SK-MEL-5 (cell line): ENCODE measurements at regions not wholly inside any gene's neighbourhood (a gene's known extent, or its start where the extent isn't known, plus 50 kb on each side); places are given as distances from the start of the nearest gene placed in this dataset.
"Not testable (repeated sequence)": the region's sequence is repeated elsewhere in the genome, so short reads cannot be mapped to it uniquely, and the experiment has no call there.

Experiments used
- DNase-seq: peaks from one replicate; pipeline ENCODE4 v3.0.0-alpha.2; 2016; ENCODE audit warnings: low read depth, low spot score
- in situ Hi-C: cut with HindIII; loops from 2 replicates; pipeline ENCODE4 v1.10.0; 2016; ENCODE audit warnings: low sequenced_read_pairs, high pct_unique_total_duplicates, low pct_unique_long_range_greater_than_20kb

DNA sequence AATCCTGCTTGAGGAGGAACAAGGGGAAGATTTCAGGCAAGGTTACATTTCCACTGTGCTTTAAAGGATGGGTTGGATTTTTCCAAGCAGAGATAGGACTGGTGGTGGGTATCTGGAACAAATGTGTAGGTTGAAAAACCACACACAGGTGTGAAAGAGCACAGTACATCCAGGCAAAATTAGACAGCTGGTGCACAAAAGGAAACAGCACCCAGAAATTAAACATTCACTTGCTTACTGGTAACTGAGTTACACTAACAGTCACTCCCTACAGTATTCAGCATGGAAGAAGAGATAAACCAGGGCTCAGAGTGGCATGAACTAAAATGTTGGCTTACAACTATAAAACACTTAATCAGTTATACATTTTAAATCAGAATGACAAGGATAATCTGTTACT is 81.5 kb upstream of the RASEF start:
- in situ Hi-C loops: no loop called here
- DNase-seq: no peak

DNA sequence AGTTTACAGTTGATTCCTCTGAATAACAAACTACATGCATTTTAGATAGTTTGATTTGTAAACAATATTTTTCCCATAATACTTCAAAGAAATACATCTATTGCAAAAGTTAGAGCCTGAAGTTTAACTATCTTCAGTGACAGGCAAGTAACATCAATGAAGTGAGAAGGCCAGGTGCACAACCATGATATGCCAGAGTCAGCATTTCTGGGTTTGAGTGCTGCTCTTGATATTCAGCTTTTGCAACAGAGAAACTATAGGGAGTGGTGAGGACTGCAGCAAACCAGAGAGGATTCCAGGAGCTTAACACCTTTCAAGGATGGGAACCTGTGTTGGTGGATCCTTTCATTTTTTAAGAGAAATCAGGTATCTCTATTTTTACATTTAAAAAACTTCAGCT is 79.4 kb upstream of the RASEF start:
- DNase-seq: no peak
- in situ Hi-C loops: no loop called here

DNA sequence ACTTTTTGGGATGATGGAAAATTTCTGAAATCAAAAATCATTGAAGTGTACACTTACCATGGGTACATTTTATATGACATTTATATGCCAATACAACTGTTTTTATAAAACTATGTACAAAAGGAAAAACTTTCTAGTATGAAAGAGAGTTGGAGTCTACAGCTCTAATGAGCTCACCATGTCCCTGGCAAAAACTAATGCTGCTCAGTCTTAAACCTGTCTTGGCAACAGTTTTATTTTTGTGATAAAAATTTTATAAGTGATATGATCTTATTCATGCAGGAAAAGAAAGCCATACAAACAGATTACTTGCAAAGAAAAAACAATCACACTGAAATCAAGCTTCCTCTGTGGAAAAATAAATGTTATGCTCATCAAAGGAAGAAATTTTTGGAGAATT is 78.9 kb upstream of the RASEF start:
- in situ Hi-C loops: no loop called here
- DNase-seq: no peak

DNA sequence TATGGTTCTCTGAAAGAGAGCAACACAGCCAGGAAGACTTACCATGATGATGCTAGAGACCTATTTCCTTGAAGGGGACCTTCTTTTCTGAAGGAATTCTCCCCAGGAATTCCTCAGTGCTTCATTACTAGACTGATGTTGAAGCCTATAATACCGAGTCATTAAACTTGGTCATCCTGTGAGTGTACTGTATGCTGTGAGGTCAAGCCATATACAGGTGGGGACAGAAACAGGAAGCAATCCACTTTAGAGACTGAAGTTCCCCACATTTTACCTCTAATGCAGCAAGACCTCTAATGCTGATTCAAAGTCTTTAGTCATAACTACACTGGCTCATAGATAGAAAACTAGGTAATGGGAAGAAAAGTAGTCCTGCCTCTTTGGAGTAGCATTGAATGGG is 77.1 kb upstream of the RASEF start:
- DNase-seq: no peak

DNA sequence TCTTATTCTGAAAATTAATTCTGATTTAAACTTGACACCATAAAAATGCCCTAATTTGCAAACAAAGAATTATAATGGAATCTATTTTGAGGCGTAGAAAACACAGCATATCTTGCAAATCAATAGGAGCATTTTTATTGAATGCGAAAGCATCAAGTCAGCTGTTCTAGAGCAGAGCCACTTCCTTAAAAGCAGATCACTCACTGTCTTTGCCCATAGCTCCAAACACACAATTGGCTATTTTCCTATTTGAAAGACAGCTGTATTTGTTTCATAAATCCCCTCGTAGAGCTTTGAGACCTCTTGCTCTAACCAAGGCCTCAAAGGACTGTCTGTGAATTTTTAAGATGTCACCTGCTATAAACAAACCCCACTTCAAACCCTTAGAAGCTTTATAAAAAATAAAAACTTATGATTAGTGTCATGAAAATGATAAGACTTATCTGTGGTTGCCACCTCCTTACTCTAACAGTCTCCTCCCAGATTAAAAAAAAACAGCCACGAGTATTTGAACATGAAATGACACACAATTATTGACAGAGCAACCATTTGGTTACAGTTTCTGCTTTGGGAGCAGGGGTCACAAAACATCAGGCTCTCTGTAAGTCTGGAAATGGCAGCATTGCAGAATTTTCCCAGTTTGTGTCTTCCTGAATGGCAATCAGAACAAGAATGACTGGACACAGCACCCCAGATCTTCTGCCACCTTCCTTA is 75.6 kb upstream of the RASEF start:
- peak; percentile 79 for DNase-seq
- in situ Hi-C loops: no loop called here

More for the DNA sequence above, 77.1 kb upstream of the RASEF start:
- in situ Hi-C loops: no loop called here

DNA sequence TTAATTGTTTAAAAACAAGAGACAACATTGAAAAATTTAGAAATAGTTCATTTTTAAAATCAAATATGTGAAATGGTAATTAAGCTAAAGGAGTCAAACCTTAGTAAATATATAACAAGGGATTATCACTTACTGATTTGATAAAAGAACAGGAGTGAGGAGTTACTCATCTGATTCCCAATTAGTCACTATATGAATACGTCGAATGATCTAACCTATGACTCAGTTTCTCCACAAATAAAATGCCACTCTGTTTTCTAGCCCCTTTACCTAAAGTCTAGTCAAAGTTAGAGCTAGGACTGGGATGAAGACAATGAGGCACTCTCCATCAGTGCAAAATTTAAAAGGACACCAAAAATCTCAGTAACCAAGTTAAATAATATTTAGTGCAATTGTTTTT is 70.4 kb upstream of the RASEF start:
- in situ Hi-C loops: no loop called here
- DNase-seq: no peak

DNA sequence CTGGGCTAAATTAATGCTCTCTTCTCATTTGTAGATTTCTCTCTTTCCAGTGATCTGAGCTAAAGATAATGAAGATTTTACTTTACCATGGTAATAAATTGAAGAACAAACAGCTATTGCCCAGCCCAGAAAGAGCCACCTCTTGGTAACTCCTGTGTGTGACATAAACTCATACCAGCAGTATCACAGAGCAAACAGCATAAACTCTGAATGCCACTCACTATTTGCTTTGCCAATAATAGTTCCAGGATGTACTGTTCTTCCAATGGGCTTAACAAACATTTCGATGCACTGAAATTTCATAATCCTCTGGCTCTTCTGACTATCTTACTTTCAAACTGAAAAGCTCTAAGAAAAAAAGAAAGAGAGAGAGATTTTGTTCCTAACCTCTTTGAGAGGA is 69.8 kb upstream of the RASEF start:
- no peak for DNase-seq
- in situ Hi-C loops: no loop called here

DNA sequence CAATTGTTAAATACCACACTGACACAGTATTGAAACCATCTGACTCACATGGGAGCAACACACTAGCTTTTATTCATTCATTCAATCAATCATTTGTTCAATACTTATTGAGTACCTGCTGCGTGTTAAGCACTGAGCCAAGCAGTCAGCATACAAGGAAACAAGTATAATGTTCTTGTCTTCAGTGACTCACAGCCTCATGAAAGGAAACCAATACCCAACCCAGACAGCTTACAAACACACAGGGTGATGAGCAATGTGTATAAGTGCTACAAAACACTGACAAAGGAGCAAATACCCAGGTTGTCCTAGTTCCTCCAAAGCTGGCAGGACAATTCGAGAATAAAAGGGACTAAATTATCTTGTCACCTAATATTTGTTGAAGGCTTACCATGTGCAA is 67.6 kb upstream of the RASEF start:
- DNase-seq: peak; percentile 85
- in situ Hi-C loops: no loop called here

DNA sequence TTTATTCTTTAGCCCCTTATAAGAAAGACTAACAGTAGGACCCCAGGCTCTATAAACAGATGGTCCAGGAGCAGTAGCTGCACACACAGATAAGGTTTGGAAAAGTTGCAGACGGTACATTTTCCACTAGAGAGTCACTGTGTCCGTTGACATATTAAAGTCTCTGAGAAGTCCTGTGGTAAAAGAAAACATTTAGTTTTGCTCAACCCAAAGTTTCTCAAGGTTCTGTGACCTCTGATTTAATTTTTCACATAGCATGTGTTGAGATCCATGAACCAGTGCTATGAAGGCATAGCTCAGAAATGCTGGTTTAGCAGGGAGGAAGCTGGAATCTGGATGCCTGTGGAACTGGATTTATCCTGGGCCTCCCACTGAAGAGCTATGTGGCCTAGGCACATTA is 62.7 kb upstream of the RASEF start:
- no peak for DNase-seq
- in situ Hi-C loops: no loop called here

DNA sequence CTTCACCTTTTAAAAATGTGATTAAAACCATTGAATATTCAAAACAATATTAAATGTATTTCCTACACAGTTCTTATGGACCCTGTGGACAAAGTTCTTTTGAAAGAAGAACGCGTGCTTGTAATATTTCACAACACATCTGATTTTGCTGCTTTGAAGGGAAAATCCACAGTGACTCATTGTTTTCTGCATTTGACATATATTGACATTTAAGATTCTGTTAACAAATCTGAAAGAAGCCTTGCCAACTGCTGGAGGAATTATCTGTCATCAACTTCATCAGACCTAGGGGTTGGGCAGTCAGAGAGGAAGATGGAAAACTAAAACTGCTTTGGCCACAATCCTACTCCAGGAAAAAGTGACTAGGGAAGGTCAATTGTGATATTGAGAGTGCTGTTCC is 56.9 kb upstream of the RASEF start:
- in situ Hi-C loops: no loop called here
- peak; percentile 54 for DNase-seq

DNA sequence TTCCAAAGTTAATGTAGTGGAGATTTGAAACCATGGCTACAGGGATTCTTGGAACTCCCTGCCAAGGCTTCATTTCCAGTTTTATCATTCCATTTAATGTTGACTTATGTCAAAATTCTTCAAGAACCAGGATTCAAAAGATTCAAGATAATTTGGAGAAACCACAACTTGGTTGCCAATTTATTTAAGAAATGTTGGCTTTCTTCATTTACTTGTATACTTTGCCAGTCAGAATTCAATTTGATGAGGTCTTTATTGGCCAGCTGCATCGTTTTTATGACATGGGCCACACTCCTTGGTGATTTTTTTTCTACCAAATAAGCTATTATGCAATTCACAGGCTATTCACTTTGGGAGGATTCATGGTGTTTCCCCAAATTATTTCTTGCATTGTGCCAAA is 53.1 kb upstream of the RASEF start:
- in situ Hi-C loops: no loop called here
- DNase-seq: no peak

DNA sequence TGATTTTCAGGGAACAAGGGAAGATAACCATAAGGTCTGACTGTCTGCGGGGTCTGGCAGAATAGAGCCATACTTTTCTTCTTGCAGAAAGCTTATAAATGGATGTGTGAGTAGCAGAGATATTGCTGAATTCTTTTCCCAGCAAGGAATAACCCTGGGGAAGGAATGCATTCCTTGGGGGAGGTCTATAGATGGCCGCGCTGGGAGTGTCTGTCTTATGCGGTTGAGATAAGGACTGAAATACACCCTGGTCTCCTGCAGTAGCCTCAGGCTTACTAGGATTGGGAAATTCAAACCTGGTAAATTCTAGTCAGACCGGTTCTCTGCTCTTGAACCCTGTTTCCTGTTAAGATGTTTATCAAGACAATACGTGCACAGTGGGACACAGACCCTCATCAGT is 50.5 kb upstream of the RASEF start:
- DNase-seq, in situ Hi-C loops: not testable (repeated sequence)
